ENCODE measurements at regions not wholly inside any gene's neighbourhood (a gene's known extent, or its start where the extent isn't known, plus 50 kb on each side); places are given as distances from the start of the nearest gene placed in this dataset.

DNA sequence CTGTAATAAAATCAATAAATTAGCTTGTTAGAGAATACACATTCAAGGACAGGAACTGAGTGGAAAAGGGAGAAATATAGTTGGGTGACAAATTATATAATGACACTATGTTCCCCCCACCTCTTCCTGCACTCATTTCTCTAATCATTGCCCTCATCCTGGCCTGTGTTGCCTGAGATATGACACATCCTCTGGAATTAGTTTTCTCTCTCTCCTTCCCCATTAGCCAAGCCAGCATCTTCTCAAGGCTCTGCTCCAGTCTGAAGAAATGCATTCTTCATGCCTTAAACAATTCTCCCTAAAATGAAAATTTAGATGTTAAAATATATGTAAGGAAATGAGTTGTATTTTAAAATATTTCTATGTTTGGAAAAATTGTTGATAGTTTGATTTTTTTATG, 280.3 kb downstream of the POU4F1 start:
- peaks cover 22% of the 10 kb centered on the region for H3K4me1 ChIP-seq (ENCODE audit: insufficient read depth, poor library complexity, severe bottlenecking)
- TF ChIP-seq, protein P1, sequence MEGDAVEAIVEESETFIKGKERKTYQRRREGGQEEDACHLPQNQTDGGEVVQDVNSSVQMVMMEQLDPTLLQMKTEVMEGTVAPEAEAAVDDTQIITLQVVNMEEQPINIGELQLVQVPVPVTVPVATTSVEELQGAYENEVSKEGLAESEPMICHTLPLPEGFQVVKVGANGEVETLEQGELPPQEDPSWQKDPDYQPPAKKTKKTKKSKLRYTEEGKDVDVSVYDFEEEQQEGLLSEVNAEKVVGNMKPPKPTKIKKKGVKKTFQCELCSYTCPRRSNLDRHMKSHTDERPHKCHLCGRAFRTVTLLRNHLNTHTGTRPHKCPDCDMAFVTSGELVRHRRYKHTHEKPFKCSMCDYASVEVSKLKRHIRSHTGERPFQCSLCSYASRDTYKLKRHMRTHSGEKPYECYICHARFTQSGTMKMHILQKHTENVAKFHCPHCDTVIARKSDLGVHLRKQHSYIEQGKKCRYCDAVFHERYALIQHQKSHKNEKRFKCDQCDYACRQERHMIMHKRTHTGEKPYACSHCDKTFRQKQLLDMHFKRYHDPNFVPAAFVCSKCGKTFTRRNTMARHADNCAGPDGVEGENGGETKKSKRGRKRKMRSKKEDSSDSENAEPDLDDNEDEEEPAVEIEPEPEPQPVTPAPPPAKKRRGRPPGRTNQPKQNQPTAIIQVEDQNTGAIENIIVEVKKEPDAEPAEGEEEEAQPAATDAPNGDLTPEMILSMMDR (IDR thresholded peaks at IDR 0.05; ENCODE audit: poor library complexity, severe bottlenecking): no peak
- ATAC-seq (ENCODE audit: low read depth): 0 out of 3 replicates have a peak, but pooled peaks have one; percentile 36
- no peak overlapping the region for H3K4me3 ChIP-seq (ENCODE audit: severe bottlenecking)
- no peaks in the 10 kb centered on the region for H3K9me3 ChIP-seq (ENCODE audit: severe bottlenecking)
- H3K27me3 ChIP-seq (ENCODE audit: insufficient read depth, poor library complexity, severe bottlenecking): no peaks in the 10 kb centered on the region
- DNase-seq (ENCODE audit: low spot score): no peak
- H3K27ac ChIP-seq (ENCODE audit: poor library complexity, severe bottlenecking): peak overlapping the region; percentile 47
- no peaks in the 10 kb centered on the region for H3K36me3 ChIP-seq (ENCODE audit: low read depth)

DNA sequence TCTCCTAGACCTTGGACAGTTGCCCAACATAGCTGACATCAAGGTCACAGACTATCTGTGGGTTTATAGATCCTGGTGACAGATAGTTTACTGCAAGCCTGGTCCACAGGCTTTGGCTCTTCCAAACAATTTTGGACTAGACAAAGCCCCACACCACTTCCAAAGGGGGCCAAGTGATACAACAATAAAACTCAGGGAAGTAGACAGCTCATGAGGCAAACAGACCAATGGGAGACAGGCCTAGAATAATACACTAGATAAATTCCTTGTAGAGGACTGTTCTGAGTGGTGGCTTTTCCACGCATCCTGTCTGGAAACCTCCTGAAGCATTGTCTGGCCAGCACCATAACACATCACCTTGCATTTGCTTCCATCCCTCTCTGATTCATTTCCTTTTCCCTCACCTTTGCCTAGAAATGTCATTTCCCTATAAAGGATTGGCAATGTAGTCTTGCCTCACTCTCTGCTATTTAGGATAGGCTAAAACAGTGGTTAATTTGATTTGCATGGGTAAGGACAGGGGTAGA, 284.2 kb downstream of the POU4F1 start:
- Histone ChIP-seq H3K4me1 (ENCODE audit: insufficient read depth, poor library complexity, severe bottlenecking) (peaks cover 15% of the 10 kb centered on the region), H3K4me3 (ENCODE audit: severe bottlenecking) (no peak overlapping the region), H3K27ac (ENCODE audit: poor library complexity, severe bottlenecking) (peak overlapping the region; percentile 34), H3K27me3 (ENCODE audit: insufficient read depth, poor library complexity, severe bottlenecking) (no peaks in the 10 kb centered on the region), H3K9me3 (ENCODE audit: severe bottlenecking) (no peaks in the 10 kb centered on the region), H3K36me3 (ENCODE audit: low read depth) (no peaks in the 10 kb centered on the region)
- ATAC-seq (ENCODE audit: low read depth): peak; percentile 76
- no peak for DNase-seq (ENCODE audit: low spot score)
- TF ChIP-seq, protein P1 (IDR thresholded peaks at IDR 0.05; ENCODE audit: poor library complexity, severe bottlenecking): no peak

DNA sequence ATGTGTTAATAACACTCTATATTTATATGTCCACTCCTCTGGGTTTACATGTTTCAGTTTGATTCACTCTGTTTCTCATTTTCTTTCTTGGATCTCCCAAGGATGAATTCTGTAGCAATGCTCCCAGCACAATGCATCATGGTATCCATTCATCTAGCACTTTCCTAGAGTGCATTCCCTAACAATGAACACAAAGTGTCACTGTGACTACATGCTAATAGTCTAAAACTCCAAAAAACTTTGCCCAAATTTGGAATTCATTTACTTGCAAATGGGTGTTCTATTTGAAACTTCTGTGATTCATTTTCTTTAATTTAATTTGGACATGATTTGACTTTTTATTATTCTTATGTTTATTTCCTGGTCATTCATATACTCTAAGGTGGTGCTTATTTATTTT, 286.3 kb downstream of the POU4F1 start:
- Histone ChIP-seq H3K4me1 (ENCODE audit: insufficient read depth, poor library complexity, severe bottlenecking) (peaks cover 3% of the 10 kb centered on the region), H3K9me3 (ENCODE audit: severe bottlenecking) (no peaks in the 10 kb centered on the region), H3K36me3 (ENCODE audit: low read depth) (no peaks in the 10 kb centered on the region), H3K4me3 (ENCODE audit: severe bottlenecking) (no peak overlapping the region), H3K27ac (ENCODE audit: poor library complexity, severe bottlenecking) (no peak overlapping the region), H3K27me3 (ENCODE audit: insufficient read depth, poor library complexity, severe bottlenecking) (no peaks in the 10 kb centered on the region)
- no peak for DNase-seq (ENCODE audit: low spot score)
- TF ChIP-seq, protein P1 (IDR thresholded peaks at IDR 0.05; ENCODE audit: poor library complexity, severe bottlenecking): peak; percentile 66
- ATAC-seq (ENCODE audit: low read depth): peak; percentile 63; the same call in 2 of the 3 replicates

DNA sequence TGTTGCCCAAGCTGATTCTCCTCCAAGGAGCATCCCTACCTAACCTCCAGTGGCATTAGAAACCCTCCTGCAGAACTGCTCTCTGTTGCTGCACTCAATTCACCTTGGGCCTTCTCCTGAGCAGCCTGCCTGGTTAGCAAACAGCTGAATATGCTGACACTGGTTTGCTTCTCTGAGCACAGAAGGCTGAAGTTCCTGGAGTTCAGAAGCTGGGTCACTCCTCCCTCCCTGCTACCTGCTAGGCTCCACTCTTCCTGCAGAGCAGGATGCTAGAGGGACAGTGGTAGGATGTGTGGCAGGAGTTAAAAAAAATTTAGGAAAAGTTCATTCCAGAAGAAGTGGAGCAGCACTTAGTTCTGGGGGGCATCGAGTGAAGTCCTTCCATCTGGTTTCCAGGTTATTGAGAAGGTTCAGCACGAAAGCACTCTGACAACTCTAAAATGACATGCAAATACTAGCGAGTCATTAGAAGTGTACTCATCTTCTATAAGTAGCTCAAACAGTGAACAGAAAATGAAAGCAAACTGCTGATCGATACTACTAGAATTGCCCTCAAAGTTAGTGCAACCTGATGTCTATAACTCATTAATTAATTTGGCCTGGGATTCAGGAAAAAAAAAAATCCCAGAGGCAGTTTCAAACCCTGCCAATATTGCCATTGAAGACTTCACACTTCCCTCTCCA, 293.7 kb downstream of the POU4F1 start:
- no peaks in the 10 kb centered on the region for H3K4me1 ChIP-seq (ENCODE audit: insufficient read depth, poor library complexity, severe bottlenecking)
- DNase-seq (ENCODE audit: low spot score) (no peak), ATAC-seq (ENCODE audit: low read depth) (no peak)
- H3K27me3 ChIP-seq (ENCODE audit: insufficient read depth, poor library complexity, severe bottlenecking): peaks cover 3% of the 10 kb centered on the region
- no peaks in the 10 kb centered on the region for H3K36me3 ChIP-seq (ENCODE audit: low read depth)
- H3K27ac ChIP-seq (ENCODE audit: poor library complexity, severe bottlenecking): no peak overlapping the region
- TF ChIP-seq, protein P1 (IDR thresholded peaks at IDR 0.05; ENCODE audit: poor library complexity, severe bottlenecking): no peak
- no peaks in the 10 kb centered on the region for H3K9me3 ChIP-seq (ENCODE audit: severe bottlenecking)
- H3K4me3 ChIP-seq (ENCODE audit: severe bottlenecking): no peak overlapping the region

Measured in RWPE2 (cell line).